H1 (cell line): ENCODE measurements at regions not wholly inside any gene's neighbourhood (a gene's known extent, or its start where the extent isn't known, plus 50 kb on each side); places are given as distances from the start of the nearest gene placed in this dataset.

Experiments
- CTCF ChIA-PET: fragments of 300-600 bp; sonication (Branson Sonifier 250); formaldehyde crosslinking; loops from one replicate; lab custom pipeline; 2021; ENCODE audit not compliant: partially characterized antibody; lab: Charles Lee
- POLR2A ChIA-PET: fragments of 300-600 bp; sonication (Branson Sonifier 250); formaldehyde crosslinking; loops from one replicate; lab custom pipeline; 2021; ENCODE audit warnings: inconsistent platforms; ENCODE audit not compliant: partially characterized antibody; lab: Charles Lee
- DNase-seq, 2 experiments: peaks; one replicate each; pipeline versions ENCODE4 v3.0.0 to v3.0.0-alpha.2; 2010 to 2022; ENCODE audit warnings: low spot score in 2 of 2, low read depth in 1 of 2, mixed read lengths in 1 of 2
- FAIRE-seq: peaks from 2 replicates; lab custom pipeline; 2011; peaks lifted over from hg19 to GRCh38; lab: Jason Lieb, UNC
- H2AFZ ChIP-seq: 2 replicates; pipeline ENCODE4 v1.8.1; 2012; ENCODE audit warnings: low read length, inconsistent platforms
- H2AK5ac ChIP-seq: 2 replicates; pipeline ENCODE4 v1.6.1; 2013; ENCODE audit warnings: low read depth, low read length
- H2BK120ac ChIP-seq: replicated peaks from 2 replicates; pipeline ENCODE3; 2013; ENCODE audit warnings: low read depth, low read length, inconsistent platforms
- H2BK12ac ChIP-seq: 2 replicates; pipeline ENCODE4 v1.6.1; 2013; ENCODE audit warnings: low read depth, low read length
- H2BK15ac ChIP-seq: 2 replicates; pipeline ENCODE4 v1.6.1; 2013; ENCODE audit warnings: low read length
- H2BK20ac ChIP-seq: 2 replicates; pipeline ENCODE4 v1.6.1; 2013; ENCODE audit warnings: low read length
- H2BK5ac ChIP-seq: 2 replicates; pipeline ENCODE4 v1.6.1; 2013; ENCODE audit warnings: low read depth, low read length
- H3K14ac ChIP-seq: 2 replicates; pipeline ENCODE4 v1.6.1; 2013; ENCODE audit warnings: inconsistent platforms; ENCODE audit not compliant: insufficient read length
- H3K18ac ChIP-seq: 2 replicates; pipeline ENCODE4 v1.6.1; 2013; ENCODE audit warnings: low read length; ENCODE audit errors: extremely low read depth
- H3K23ac ChIP-seq: 2 replicates; pipeline ENCODE4 v1.6.1; 2013; ENCODE audit warnings: inconsistent platforms; ENCODE audit not compliant: insufficient read length
- H3K23me2 ChIP-seq: 2 replicates; pipeline ENCODE4 v1.6.1; 2013; ENCODE audit warnings: low read depth, low read length
- H3K27ac ChIP-seq: 2 replicates; pipeline ENCODE4 v1.6.1; 2011; ENCODE audit warnings: low read depth, low read length, inconsistent platforms
- H3K27me3 ChIP-seq, 4 experiments: replicated peaks in 1 of 4; 1 replicate in 1 of 4; 2 replicates in 3 of 4; pipeline versions ENCODE4 v1.6.1 to v1.8.1; 2011 to 2013; ENCODE audit warnings: low read length in 3 of 4, mild to moderate bottlenecking in 3 of 4, inconsistent platforms in 2 of 4, mixed read lengths in 2 of 4, moderate library complexity in 1 of 4; ENCODE audit not compliant: control insufficient read depth in 3 of 4, insufficient read depth in 3 of 4; ENCODE audit errors: extremely low read depth in 1 of 4
- H3K36me3 ChIP-seq, 4 experiments: 2 replicates each; pipeline versions ENCODE4 v1.6.1 to v1.8.1; 2011 to 2013; ENCODE audit warnings: mild to moderate bottlenecking in 4 of 4, low read length in 3 of 4, moderate library complexity in 2 of 4, control low read depth in 1 of 4, inconsistent platforms in 1 of 4; ENCODE audit not compliant: insufficient read depth in 4 of 4, control insufficient read depth in 2 of 4
- H3K4ac ChIP-seq: replicated peaks from 2 replicates; pipeline ENCODE3; 2013; ENCODE audit warnings: low read length, low read depth, mixed read lengths, inconsistent platforms; ENCODE audit not compliant: insufficient read length
- H3K4me1 ChIP-seq, 4 experiments: replicated peaks in 1 of 4; 1 replicate in 1 of 4; 2 replicates in 3 of 4; pipeline versions ENCODE4 v1.6.1 to v1.8.1; 2011 to 2013; ENCODE audit warnings: low read length in 3 of 4, inconsistent platforms in 2 of 4, mixed read lengths in 1 of 4; ENCODE audit not compliant: insufficient read depth in 4 of 4, control insufficient read depth in 3 of 4
- H3K4me2 ChIP-seq, 2 experiments: 2 replicates each; pipeline versions ENCODE4 v1.6.1 to v1.8.1; 2011 to 2013; ENCODE audit warnings: low read depth in 2 of 2, low read length in 2 of 2, control low read depth in 1 of 2, inconsistent platforms in 1 of 2, mild to moderate bottlenecking in 1 of 2; ENCODE audit not compliant: insufficient read depth in 1 of 2
- H3K4me3 ChIP-seq, 4 experiments: fragments of 200-600, 300-600 bp in 1 of 4; sonication (generic), shearing (Covaris generic), sonication (Bioruptor Twin) in 1 of 4; 2 replicates each; pipeline versions ENCODE4 v1.5.1 to v1.8.1; 2011 to 2016; ENCODE audit warnings: low read length in 4 of 4, low read depth in 3 of 4, control low read depth in 2 of 4, inconsistent platforms in 2 of 4, mild to moderate bottlenecking in 2 of 4, mixed read lengths in 1 of 4, moderate library complexity in 1 of 4; ENCODE audit not compliant: insufficient read depth in 2 of 4; ENCODE audit errors: extremely low read depth in 1 of 4
- H3K56ac ChIP-seq: replicated peaks from 2 replicates; pipeline ENCODE3; 2013; ENCODE audit warnings: low read depth, mild to moderate bottlenecking, mixed read lengths, low read length, inconsistent platforms; ENCODE audit not compliant: insufficient read length
- H3K79me1 ChIP-seq: 2 replicates; pipeline ENCODE4 v1.6.1; 2013; ENCODE audit warnings: low read depth, low read length, control low read depth
- H3K79me2 ChIP-seq, 2 experiments: 2 replicates each; pipeline versions ENCODE4 v1.6.1 to v1.8.1; 2012 to 2013; ENCODE audit warnings: low read length in 2 of 2, mild to moderate bottlenecking in 2 of 2, inconsistent platforms in 1 of 2; ENCODE audit not compliant: insufficient read depth in 2 of 2, control insufficient read depth in 1 of 2
- H3K9ac ChIP-seq, 4 experiments: replicated peaks in 1 of 4; 1 replicate in 1 of 4; 2 replicates in 3 of 4; pipeline versions ENCODE4 v1.6.1 to v1.8.1; 2011 to 2013; ENCODE audit warnings: low read depth in 3 of 4, low read length in 3 of 4, control low read depth in 2 of 4, mild to moderate bottlenecking in 2 of 4, moderate library complexity in 2 of 4, inconsistent platforms in 1 of 4; ENCODE audit errors: extremely low read depth in 1 of 4
- H3K9me3 ChIP-seq, 2 experiments: 2 replicates each; pipeline versions ENCODE4 v1.6.1 to v1.8.1; 2012 to 2013; ENCODE audit warnings: mild to moderate bottlenecking in 2 of 2, moderate library complexity in 2 of 2, control low read depth in 1 of 2, inconsistent platforms in 1 of 2, low read depth in 1 of 2, low read length in 1 of 2, mixed read lengths in 1 of 2; ENCODE audit not compliant: insufficient read depth in 2 of 2
- H4K20me1 ChIP-seq, 2 experiments: replicated peaks in 1 of 2; 2 replicates each; pipeline versions ENCODE3 to v1.8.1; 2011 to 2013; ENCODE audit warnings: inconsistent platforms in 2 of 2, low read length in 2 of 2, mild to moderate bottlenecking in 1 of 2; ENCODE audit not compliant: insufficient read depth in 2 of 2, control insufficient read depth in 1 of 2
- H4K5ac ChIP-seq: 2 replicates; pipeline ENCODE4 v1.6.1; 2013; ENCODE audit warnings: low read length, low read depth, mixed read lengths, inconsistent platforms; ENCODE audit not compliant: insufficient read length
- H4K8ac ChIP-seq: 2 replicates; pipeline ENCODE4 v1.8.0; 2013; ENCODE audit warnings: mild to moderate bottlenecking, moderate library complexity, low read length, inconsistent platforms; ENCODE audit not compliant: insufficient read depth; ENCODE audit errors: extremely low read depth
- H4K91ac ChIP-seq: replicated peaks from 2 replicates; pipeline ENCODE3; 2013; ENCODE audit warnings: low read length, mixed read lengths, inconsistent platforms; ENCODE audit not compliant: insufficient read length
- CHD2 ChIP-seq: IDR thresholded peaks from 2 replicates; pipeline ENCODE4 v1.6.1; 2012; ENCODE audit warnings: low read length, improper control_type of control experiment
- EP300 ChIP-seq, 2 experiments: IDR thresholded peaks; 1 replicate in 1 of 2; 2 replicates in 1 of 2; pipeline ENCODE4 v1.6.1; 2011 to 2012; ENCODE audit warnings: low read depth in 2 of 2, low read length in 2 of 2, mild to moderate bottlenecking in 2 of 2, borderline replicate concordance in 1 of 2, inconsistent platforms in 1 of 2, moderate library complexity in 1 of 2
- HDAC6 ChIP-seq: IDR thresholded peaks from one replicate; pipeline ENCODE4 v1.7.1; 2012; ENCODE audit warnings: low read depth, mild to moderate bottlenecking, inconsistent platforms, low read length, moderate library complexity
- JUND ChIP-seq: IDR thresholded peaks from 2 replicates; pipeline ENCODE4 v1.6.1; 2011; ENCODE audit warnings: mild to moderate bottlenecking, improper control_type of control experiment, low read length
- PHF8 ChIP-seq: fragments of 200-600 bp; sonication (generic); conservative IDR thresholded peaks from 2 replicates; pipeline ENCODE4 v1.7.1; 2012; ENCODE audit warnings: low read depth, mild to moderate bottlenecking, inconsistent platforms, low read length, moderate library complexity
- RBBP5 ChIP-seq: IDR thresholded peaks from 2 replicates; pipeline ENCODE4 v1.7.1; 2012; ENCODE audit warnings: low read depth, mild to moderate bottlenecking, inconsistent platforms, low read length, moderate library complexity, borderline replicate concordance
- SP1 ChIP-seq: IDR thresholded peaks from 2 replicates; pipeline ENCODE4 v1.6.1; 2011; ENCODE audit warnings: low read depth, low read length
- SP2 ChIP-seq: IDR thresholded peaks from 2 replicates; pipeline ENCODE4 v1.6.1; 2012; ENCODE audit warnings: mild to moderate bottlenecking, low read length, inconsistent platforms
- SUZ12 ChIP-seq: fragments of 200-600 bp; sonication (generic); IDR thresholded peaks from 2 replicates; pipeline ENCODE4 v1.6.1; 2012; ENCODE audit warnings: mild to moderate bottlenecking, inconsistent platforms, low read length, moderate library complexity, mixed read lengths
- TAF7 ChIP-seq: optimal IDR thresholded peaks from 2 replicates; pipeline ENCODE3; 2011; ENCODE audit warnings: low read depth, mild to moderate bottlenecking, inconsistent platforms, low read length, moderate library complexity, borderline replicate concordance
- TBP ChIP-seq: IDR thresholded peaks from 2 replicates; pipeline ENCODE4 v1.6.1; 2011; ENCODE audit warnings: low read depth, low read length, improper control_type of control experiment
- ZNF274 ChIP-seq: IDR thresholded peaks from 2 replicates; pipeline ENCODE4 v1.7.0; 2012; ENCODE audit warnings: low read length, borderline replicate concordance; ENCODE audit errors: extremely low read depth
- WGBS, 2 experiments: shearing (Covaris generic) in 1 of 2; methylation state at CpG; one replicate each; pipeline versions ENCODE4 v1.1.6 to v1.1.7; 2013 to 2015; ENCODE audit warnings: low lambda C conversion rate in 2 of 2, mixed read lengths in 2 of 2, inconsistent platforms in 1 of 2, low coverage in 1 of 2, missing lambda C conversion rate in 1 of 2; ENCODE audit not compliant: insufficient replicate concordance in 2 of 2, insufficient coverage in 1 of 2, insufficient read length in 1 of 2; ENCODE audit errors: extremely low coverage in 1 of 2, missing lambda C conversion rate in 1 of 2; 5-methylcytosine and 5-hydroxymethylcytosine counted together

DNA sequence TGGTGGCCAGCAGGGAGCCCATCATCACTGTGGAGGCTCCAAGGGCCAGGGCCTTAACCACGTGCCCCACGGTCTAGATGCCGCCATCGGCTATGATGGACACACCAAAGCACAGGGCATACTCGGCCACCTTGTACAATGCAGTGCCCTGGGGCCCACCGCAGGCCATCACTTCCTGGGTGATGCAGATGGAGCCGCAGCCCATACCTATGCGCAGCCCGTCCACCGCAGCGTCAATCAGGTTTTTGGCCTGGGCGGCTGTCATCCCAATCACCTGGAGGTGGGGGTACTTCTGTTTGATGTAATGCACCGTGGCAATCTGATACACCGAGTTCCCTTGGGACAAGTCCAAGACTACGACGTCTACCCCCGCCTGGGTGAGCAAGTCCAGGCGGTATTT, 153.3 kb upstream of the ZSWIM2 start:
- Histone ChIP-seq H4K8ac (no peak overlapping the region), H2AK5ac (no peak overlapping the region), H2BK12ac (no peak overlapping the region), H2AFZ (no peak overlapping the region), H4K5ac (no peak overlapping the region), H4K91ac (no peak overlapping the region), H3K4me1 (no peaks in the 10 kb centered on the region), H3K79me1 (no peaks in the 10 kb centered on the region), H3K56ac (no peak overlapping the region), H3K27ac (no peak overlapping the region), H4K20me1 (no peaks in the 10 kb centered on the region), H3K14ac (no peak overlapping the region), H3K18ac (no peak overlapping the region), H3K23me2 (no peaks in the 10 kb centered on the region), H3K36me3 (no peaks in the 10 kb centered on the region), H3K9ac (no peak overlapping the region), H2BK120ac (no peak overlapping the region), H2BK15ac (no peak overlapping the region), H3K27me3 (no peaks in the 10 kb centered on the region), H3K9me3 (no peaks in the 10 kb centered on the region; a peak in 1 of 4 replicates), H2BK5ac (no peak overlapping the region), H3K79me2 (no peaks in the 10 kb centered on the region), H3K4ac (no peak overlapping the region), H3K4me2 (no peak overlapping the region), H2BK20ac (no peak overlapping the region), H3K23ac (no peak overlapping the region), H3K4me3 (no peak overlapping the region)
- DNase-seq (no peak), FAIRE-seq (no peak)
- WGBS, 2 experiments, result 90% methylated on average over 18 of the region's 18 CpGs; no CpG with 5 or more reads in 1 of the 2 experiments
- TF ChIP-seq RBBP5 (no peak), TAF7 (no peak), SUZ12 (no peak), TBP (no peak), ZNF274 (no peak), CHD2 (no peak), PHF8 (no peak), SP1 (no peak), JUND (no peak), HDAC6 (no peak), SP2 (no peak), EP300 (IDR thresholded peaks at IDR 0.05; ENCODE audit: borderline replicate concordance in 1 of 2, low read depth in 2 of 2, low read length in 2 of 2) (no peak)
- CTCF ChIA-PET, result interaction anchor here (0.8 kb wide), 1 partner anchor 11 kb away, joined by 3 read pairs; no protein-coding TSS in a partner anchor
- POLR2A ChIA-PET, result no interaction called here
